Transverse colon (tissue), 3 donors: ENCODE measurements at regions not wholly inside any gene's neighbourhood (a gene's known extent, or its start where the extent isn't known, plus 50 kb on each side); places are given as distances from the start of the nearest gene placed in this dataset.

Experiments used
- EP300 ChIP-seq: sonication (generic); formaldehyde crosslinking; IDR thresholded peaks from one replicate; pipeline ENCODE4 v1.6.1; 2017; ENCODE audit warnings: antibody characterized with exemption, low read depth
- POLR2A ChIP-seq: fragments of 450-650 bp; IDR thresholded peaks from one replicate; pipeline ENCODE4 v1.6.1; 2016; ENCODE audit warnings: antibody characterized with exemption, mild to moderate bottlenecking, moderate library complexity
- POLR2AphosphoS5 ChIP-seq, 3 donors: sonication (generic); formaldehyde crosslinking; IDR thresholded peaks; one replicate each; pipeline ENCODE4 v1.6.1; 2016; ENCODE audit warnings: antibody characterized with exemption in 3 of 3

GRCh38 chr6:169933251-169933821, 181.9 kb downstream of the ERMARD start:
- TF ChIP-seq EP300 (no peak), POLR2AphosphoS5 (IDR thresholded peaks at IDR 0.05) (peak in 2 of 3 donors; percentile 27 to 33), POLR2A (no peak)
